GM19035 (cell line): ENCODE measurements at regions not wholly inside any gene's neighbourhood (a gene's known extent, or its start where the extent isn't known, plus 50 kb on each side); places are given as distances from the start of the nearest gene placed in this dataset.
"Not testable (repeated sequence)": the region's sequence is repeated elsewhere in the genome, so short reads cannot be mapped to it uniquely, and the experiment has no call there.

Source experiments
- ATAC-seq: cut with Tn5 transposase; IDR thresholded peaks from one replicate; pipeline ENCODE4 v1.9.1; 2021; ENCODE audit not compliant: unreplicated experiment

GRCh38 chr3:16072420-16073110, 101.9 kb upstream of the GALNT15 start:
- no peak for ATAC-seq

GRCh38 chr3:16073203-16073602, 101.3 kb upstream of the GALNT15 start:
- no peak for ATAC-seq

- ATAC-seq = not testable (repeated sequence)
Observed at GRCh38 chr3:16073990-16074671, 100.3 kb upstream of the GALNT15 start.

GRCh38 chr3:16075647-16076046, 98.8 kb upstream of the GALNT15 start:
- ATAC-seq = no peak

- ATAC-seq = no peak
Observed at GRCh38 chr3:16076564-16076963, 97.9 kb upstream of the GALNT15 start.

GRCh38 chr3:16077146-16077545, 97.3 kb upstream of the GALNT15 start:
- ATAC-seq = not testable (repeated sequence)

GRCh38 chr3:16077681-16078080, 96.8 kb upstream of the GALNT15 start:
- ATAC-seq = not testable (repeated sequence)

- no peak for ATAC-seq
Observed at GRCh38 chr3:16079519-16079918, 95.0 kb upstream of the GALNT15 start.

- no peak for ATAC-seq
Observed at GRCh38 chr3:16081661-16082060, 92.8 kb upstream of the GALNT15 start.

- no peak for ATAC-seq
Observed at GRCh38 chr3:16084887-16085286, 89.6 kb upstream of the GALNT15 start.

- ATAC-seq = no peak
Observed at GRCh38 chr3:16085410-16085809, 89.1 kb upstream of the GALNT15 start.

- ATAC-seq = no peak
Observed at GRCh38 chr3:16085884-16086608, 88.4 kb upstream of the GALNT15 start.

- ATAC-seq = no peak
Observed at GRCh38 chr3:16086690-16087089, 87.8 kb upstream of the GALNT15 start.

- no peak for ATAC-seq
Observed at GRCh38 chr3:16088496-16088895, 86.0 kb upstream of the GALNT15 start.

GRCh38 chr3:16089521-16089920, 85.0 kb upstream of the GALNT15 start:
- no peak for ATAC-seq

- ATAC-seq = no peak
Observed at GRCh38 chr3:16090024-16090423, 84.5 kb upstream of the GALNT15 start.

GRCh38 chr3:16090706-16091105, 83.8 kb upstream of the GALNT15 start:
- ATAC-seq = no peak

- no peak for ATAC-seq
Observed at GRCh38 chr3:16092923-16093322, 81.6 kb upstream of the GALNT15 start.

GRCh38 chr3:16101295-16102186, 72.9 kb upstream of the GALNT15 start:
- ATAC-seq = no peak

- no peak for ATAC-seq
Observed at GRCh38 chr3:16102187-16102561, 72.3 kb upstream of the GALNT15 start.

GRCh38 chr3:16102905-16103364, 71.5 kb upstream of the GALNT15 start:
- ATAC-seq = no peak
